Putamen (tissue), 1 donor: ENCODE measurements at regions not wholly inside any gene's neighbourhood (a gene's known extent, or its start where the extent isn't known, plus 50 kb on each side); places are given as distances from the start of the nearest gene placed in this dataset.
"Not testable (repeated sequence)": the region's sequence is repeated elsewhere in the genome, so short reads cannot be mapped to it uniquely, and the experiment has no call there.

Experiments used
- DNase-seq: peaks from one replicate; pipeline ENCODE4 v3.0.0-alpha.2; 2016; ENCODE audit warnings: low spot score

GRCh38 chr10:89952325-89952724 lies 250.9 kb downstream of the KIF20B start:
- DNase-seq, result no peak

DNA sequence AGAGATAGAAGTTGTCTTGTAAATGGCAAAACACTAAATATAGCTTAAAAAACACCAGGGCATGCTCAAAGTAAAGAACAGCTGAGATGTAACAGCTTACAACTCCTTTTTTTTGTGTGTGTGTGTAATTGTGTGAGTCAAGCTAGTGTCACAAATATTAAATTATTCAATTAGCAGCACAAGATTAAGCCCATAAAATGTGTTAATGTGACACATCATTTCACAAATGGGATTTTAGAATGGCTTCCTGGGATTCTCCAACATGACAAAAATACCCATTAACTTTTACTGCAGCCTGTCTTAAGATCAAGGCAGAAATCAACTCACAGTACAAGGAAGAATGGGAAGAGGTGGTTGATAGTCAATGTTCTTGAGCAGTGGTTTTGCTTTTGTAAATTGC lies 251.4 kb downstream of the KIF20B start:
- DNase-seq, result no peak

GRCh38 chr10:89954061-89954460 lies 252.7 kb downstream of the KIF20B start:
- no peak for DNase-seq

GRCh38 chr10:89954787-89955566 lies 253.6 kb downstream of the KIF20B start:
- DNase-seq, result no peak

DNA sequence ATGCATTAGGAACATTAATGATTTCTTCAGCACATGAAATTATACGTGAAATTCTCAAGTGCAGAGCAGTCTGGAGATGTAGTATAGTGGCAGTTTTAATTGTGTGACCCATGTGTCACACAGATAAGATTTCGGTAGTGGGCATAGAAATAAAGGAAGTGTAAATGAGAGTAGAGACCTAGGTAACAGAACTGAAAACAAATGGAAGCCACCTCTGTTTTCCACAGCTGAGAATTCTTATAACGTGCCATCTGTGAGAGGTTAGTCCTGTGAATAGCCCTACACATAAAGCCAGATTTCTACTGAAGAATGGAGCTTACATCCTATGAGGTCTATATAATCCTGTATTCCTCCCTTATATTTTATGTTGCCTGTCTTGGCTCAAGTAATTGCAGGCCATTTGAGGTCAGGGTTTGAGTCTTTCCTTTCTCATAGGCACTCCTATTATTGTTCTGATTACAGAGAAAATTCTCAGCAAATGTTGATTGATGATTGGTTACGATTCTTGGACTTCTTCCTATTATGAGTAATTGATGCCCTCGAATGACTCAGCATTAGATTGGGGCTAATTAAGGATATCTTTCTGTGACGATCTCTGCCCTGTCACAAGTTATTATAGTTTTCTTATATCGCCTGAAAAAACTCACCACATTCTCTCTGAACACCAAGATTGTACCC lies 258.2 kb downstream of the KIF20B start:
- DNase-seq, result no peak

DNA sequence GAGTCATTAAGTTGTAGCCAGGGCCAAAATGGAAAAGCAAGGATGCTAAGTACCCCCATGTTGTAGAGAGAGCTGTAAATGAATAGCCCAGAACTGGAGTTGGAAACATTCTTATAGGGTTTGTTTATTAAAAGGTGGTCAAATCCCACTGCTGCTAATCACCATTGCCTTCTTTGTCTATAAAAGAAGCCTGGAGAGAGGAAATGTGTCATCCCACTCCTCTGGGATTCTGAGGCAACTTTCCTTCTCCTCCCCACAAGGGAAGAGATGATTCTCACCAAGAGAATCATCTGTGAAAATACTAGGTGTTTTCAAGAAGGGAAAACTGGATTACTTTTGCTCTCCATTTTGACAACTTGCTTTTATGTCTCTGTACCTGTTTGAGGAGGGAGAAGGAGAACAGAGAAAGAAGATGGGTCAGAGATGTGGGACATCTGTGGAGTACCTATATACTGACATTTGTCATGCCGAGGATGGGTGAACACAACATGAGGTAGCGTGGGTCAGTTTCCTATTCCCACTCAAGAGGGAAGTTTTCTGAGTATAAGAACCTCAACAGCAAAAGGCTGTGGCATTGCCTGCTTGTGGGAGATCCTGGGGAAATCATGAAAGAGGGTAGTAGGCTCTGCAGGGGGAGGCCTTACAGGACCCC lies 262.2 kb downstream of the KIF20B start:
- DNase-seq, result no peak

DNA sequence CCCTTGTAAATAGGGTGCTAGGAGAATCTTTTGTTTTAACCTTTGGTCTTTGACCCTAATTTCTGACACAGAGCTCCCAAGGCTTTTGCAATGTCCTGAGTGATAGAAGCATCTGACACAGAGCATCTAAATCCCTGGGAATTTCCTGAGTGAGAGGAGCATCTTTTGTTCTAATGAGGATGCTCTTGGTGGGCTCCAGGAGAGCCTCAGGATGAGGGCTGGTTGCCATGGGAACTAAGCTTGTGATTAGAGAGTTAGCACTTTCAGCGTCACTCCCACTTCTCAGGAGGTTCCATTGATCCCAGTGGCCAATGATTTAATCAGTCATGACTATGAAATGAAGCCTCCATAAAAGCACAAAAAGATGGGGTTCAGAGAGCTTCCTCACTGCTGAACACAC lies 264.8 kb downstream of the KIF20B start:
- no peak for DNase-seq

DNA sequence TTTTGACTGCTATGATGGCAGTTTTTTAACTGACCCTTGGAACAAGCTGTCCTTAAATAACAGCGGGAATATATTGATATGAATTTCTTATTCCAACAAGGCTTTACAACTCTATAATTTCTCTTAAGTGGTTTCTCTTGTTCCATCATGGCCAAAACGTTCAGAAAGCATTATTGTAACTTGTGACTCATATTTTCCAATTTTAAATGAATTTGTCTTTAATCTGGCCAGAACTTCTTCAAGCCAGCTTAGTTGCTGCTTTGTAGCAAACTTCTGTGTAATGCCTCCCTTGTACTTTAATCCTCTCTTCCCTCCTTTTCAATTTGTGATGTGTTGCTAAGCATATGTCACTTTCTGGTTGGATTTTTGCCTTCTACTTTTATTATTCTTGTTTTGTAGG lies 271.9 kb downstream of the KIF20B start:
- no peak for DNase-seq

DNA sequence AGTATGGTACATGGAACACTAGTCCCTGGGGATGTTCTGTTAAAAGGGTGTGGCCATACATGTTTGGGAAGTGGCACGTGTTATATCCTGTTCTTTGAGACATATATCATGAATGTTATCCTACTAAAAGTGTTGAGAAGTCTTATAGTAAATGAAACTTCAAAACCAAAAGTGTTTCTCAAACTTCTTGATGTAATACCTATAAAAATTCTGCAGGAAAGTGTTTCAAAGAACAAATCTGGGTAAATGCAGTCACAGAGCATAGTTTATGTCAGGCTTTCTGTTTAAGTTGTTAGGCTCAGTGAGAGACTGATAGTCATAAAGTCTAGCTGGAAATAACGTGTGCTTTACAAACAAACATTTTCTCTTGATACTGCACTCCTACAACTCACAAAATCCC lies 273.7 kb downstream of the KIF20B start:
- no peak for DNase-seq

DNA sequence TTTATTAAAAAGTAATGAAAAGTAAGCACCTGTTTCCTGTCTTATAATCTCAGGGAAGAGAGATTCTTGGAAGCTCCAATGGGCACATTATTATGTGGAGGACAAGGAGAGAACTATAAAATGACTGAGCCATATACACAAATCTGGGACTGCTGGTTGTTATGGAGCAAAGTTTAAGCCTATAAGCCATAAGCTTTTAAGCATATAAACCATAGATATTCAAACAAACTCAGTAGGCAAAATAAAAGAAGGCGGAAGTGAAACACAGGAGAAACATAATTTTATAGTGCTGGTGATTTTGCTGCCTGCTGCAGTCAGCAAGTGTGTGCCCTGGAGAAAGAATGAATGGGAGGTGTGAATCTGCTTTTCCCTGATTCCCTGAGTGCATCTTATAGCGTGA lies 274.4 kb downstream of the KIF20B start:
- DNase-seq, result no peak

DNA sequence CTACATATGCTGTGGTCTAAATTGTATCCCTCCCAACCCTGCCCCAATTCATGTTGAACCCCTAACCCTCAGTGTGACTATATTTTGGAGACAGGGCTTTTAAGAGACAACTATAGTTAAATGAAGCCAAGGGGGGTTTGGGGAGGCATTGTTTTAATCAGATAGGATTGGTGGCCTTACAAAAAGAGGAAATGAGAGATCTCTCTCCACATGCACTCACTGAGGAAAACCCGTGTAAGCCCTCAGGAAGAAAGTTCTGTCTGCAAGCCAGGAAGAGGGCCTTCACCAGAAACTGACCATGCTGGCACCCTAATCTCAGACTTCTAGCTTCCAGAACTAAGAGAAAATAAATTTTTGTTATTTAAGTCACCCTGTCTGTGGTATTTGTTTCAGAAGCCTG lies 276.7 kb downstream of the KIF20B start:
- DNase-seq, result no peak

- no peak for DNase-seq
These were observed 278.3 kb downstream of the KIF20B start for GRCh38 chr10:89979726-89980125.

DNA sequence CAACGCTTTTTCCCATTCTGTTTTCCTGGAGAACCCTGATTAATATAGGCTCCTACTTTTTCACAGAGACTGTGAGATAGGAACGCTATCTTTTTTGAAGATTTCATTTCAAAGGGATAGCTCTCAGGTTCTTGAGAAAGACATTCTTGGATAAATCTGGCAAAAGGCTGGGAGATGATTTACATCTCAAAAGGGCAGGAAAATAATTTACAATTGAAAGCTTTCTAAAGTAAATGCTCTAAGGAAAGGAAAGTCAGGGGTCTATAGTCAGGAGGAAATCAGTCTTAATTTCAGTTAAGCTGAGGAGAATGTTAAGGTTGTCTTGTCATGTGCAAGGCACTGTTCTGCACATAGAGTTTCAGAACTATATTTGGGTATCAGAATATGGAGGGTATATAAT lies 278.8 kb downstream of the KIF20B start:
- DNase-seq, result no peak

DNA sequence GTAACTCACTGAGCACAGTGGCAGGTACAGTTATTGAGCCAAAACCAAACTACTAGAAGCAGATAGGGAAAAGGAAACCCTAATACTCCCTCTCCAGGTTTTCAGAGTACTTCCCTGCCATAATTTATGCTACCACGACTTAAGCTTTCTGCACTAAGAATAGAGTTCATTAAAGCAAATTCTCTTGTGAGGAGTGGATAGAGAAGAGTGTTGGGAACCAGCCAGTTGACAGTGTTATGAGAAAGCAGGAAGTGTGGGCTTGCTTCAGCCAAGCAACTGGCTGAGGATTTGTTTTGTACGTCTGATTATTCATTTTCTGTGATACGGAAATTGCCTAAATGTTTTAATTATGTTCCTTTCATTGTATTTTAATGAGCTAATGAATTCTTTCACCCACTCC lies 280.5 kb downstream of the KIF20B start:
- no peak for DNase-seq

DNA sequence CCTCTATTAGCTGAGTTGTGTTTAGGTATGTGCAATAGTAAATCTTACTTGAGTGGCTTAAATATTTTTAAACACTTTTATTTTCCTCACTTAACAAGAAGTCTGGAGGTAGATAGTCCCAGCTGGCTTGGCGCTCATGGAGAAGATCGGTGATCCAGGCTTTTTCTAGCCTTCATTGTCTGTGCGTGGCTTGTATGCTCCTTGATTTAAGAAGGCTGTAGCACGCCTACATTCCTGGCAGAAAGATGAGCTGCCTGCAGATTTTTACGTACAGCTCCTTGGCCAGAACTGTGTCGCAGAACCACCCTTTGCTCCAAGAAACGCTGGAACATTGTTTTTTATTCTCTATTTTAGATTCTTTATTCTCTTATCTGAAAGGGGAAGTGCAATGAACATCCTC lies 284.1 kb downstream of the KIF20B start:
- DNase-seq, result no peak

DNA sequence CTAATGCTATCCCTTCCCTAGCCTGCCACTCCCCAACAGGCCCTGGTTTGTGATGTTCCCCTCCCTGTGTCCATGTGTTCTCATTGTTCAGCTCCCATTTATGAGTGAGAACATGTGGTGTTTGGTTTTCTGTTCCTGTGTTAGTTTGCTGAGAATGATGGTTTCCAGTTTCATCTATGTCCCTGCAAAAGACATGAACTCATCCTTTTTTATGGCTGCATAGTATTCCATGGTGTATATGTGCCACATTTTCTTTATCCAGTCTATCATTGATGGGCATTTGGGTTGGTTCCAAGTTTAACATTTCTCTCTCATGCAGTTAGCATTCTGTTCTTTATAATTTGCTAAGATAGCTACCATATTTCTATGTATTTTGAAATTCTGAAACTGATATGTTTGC lies 287.0 kb downstream of the KIF20B start:
- DNase-seq, result not testable (repeated sequence)

GRCh38 chr10:89992575-89992974 lies 291.2 kb downstream of the KIF20B start:
- no peak for DNase-seq

DNA sequence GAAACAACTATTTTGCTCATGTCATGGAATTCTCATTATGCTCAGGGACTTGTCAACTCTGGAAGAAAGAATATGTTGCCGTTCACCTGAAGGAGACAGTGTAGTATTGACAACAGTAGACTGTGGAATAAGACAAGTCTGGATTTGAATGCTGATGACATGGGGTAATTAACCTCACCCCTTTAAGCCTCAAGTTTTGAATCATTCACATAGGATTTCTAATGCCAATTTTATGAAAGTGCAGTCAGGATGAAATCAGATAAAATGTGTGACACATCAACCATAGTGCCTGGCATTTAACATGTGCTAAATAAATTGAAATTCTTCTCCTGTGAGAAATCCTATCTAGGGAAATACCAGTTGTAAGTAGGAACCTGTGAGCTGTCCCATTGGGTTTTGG lies 305.8 kb downstream of the KIF20B start:
- no peak for DNase-seq

DNA sequence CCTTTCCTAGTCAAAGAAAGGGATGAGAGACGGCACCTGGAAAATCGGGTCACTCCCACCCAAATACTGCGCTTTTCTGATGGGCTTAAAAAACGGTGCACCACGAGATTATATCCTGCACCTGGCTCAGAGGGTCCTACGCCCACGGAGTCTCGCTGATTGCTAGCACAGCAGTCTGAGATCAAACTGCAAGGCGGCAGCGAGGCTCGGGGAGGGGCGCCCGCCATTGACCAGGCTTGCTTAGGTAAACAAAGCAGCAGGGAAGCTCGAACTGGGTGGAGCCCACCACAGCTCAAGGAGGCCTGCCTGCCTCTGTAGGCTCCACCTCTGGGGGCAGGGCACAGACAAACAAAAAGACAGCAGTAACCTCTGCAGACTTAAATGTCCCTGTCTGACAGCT lies 309.9 kb downstream of the KIF20B start:
- DNase-seq, result not testable (repeated sequence)

- DNase-seq, result no peak
These were observed 317.4 kb downstream of the KIF20B start for GRCh38 chr10:90018819-90019218.

DNA sequence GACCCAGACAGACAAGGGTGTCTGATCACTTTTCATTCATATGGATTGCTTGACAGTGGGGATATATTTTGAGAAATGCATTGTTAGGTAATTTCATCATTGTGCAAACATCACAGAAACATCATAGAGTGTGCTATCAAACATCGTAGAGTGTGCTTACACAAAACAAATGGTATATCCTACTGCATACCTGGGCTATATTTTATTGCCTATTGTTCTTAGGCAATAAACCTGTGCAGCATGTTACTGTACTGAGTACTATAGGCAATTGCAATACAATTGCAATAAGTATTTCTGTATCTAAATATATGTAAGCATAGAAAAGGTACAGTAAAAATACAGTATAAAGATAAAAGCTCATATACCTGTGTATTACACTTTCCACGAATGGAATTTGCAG lies 319.1 kb downstream of the KIF20B start:
- DNase-seq, result no peak

DNA sequence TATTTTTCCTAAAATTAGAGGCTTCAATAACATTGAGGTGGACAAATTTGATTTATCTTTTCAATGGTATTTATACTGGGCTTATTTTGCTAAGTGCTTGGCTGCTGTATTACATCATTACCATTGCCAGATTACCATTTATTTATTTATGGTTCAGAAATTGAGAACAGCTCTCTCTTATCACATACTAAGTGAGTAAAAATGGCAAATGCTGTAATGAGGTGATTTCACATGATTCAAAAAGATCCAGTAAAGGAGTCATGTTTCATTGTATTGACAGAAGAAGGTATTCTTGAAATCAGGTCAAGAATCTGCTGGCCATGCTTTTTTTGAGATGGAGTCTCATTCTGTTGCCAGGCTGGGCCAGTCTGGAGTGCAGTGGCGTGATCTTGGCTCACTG lies 322.6 kb downstream of the KIF20B start:
- DNase-seq, result no peak

DNA sequence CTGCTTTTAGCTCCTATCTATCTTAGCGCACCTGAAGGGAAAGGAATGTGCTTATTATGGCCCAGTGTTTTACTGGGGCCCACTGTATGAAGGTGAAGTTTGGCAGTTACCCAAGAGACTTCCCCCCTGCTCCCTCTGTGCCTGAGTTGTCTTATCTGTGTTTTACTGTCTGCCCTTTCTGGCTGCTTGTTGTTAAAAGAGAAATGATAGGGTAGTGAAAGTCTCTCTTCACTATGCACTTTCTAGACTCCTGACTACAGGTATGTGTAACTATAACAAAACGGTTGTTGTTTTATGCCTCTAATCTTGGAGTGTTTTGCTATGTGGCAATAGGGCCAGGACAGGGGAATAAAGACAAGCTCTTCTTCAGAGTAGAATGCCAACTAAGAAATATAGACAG lies 326.9 kb downstream of the KIF20B start:
- no peak for DNase-seq
